ENCODE measurements at regions not wholly inside any gene's neighbourhood (a gene's known extent, or its start where the extent isn't known, plus 50 kb on each side); places are given as distances from the start of the nearest gene placed in this dataset.

DNA sequence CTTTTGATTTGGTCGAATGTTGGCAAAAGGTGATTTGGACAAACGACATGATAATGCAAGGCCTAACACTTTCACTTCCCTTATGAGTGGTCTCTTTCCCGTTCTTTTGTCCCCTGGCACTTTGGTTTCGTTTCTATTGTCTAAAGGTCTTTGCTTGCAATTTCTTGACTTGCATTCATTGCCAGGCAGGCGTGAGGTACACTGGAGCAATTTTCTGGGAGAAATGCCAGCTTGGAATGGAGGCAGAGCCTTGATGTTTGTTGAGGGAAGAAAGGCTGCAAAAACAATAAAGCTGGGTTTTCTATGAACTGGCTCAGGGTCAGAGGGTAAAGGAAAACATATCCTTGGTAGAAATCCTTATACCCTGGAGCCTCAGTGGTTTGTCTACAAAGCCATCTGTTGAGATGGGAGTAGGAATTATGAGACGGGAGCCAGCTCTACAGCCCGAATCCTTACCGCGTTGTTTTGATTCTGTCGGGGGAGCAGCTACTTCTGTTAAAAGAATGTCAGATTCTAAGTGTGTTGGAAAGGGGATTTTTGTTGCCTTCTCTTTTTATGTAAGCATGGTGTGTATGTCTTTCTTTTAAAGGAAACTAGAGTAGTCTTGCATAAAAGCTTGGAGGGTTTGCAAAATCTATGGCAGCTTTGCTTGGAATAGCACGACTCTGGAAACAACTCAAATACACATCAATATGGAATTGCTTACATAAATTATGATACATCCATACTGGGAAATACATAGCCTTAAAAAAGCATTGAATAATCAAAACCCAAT, 158.9 kb downstream of the RMI1 start (continued):
- TF ChIP-seq, protein P1, sequence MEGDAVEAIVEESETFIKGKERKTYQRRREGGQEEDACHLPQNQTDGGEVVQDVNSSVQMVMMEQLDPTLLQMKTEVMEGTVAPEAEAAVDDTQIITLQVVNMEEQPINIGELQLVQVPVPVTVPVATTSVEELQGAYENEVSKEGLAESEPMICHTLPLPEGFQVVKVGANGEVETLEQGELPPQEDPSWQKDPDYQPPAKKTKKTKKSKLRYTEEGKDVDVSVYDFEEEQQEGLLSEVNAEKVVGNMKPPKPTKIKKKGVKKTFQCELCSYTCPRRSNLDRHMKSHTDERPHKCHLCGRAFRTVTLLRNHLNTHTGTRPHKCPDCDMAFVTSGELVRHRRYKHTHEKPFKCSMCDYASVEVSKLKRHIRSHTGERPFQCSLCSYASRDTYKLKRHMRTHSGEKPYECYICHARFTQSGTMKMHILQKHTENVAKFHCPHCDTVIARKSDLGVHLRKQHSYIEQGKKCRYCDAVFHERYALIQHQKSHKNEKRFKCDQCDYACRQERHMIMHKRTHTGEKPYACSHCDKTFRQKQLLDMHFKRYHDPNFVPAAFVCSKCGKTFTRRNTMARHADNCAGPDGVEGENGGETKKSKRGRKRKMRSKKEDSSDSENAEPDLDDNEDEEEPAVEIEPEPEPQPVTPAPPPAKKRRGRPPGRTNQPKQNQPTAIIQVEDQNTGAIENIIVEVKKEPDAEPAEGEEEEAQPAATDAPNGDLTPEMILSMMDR (conservative IDR thresholded peaks at IDR 0.05; ENCODE audit: low read depth in 2 of 2) = no peak
- TF ChIP-seq CREB1 (CRISPR knock-in tag; IDR thresholded peaks at IDR 0.05; ENCODE audit: low read depth) = no peak
- no peak for TF ChIP-seq ZNF114 (CRISPR knock-in tag; IDR thresholded peaks at IDR 0.05)
- TF ChIP-seq, protein P2, sequence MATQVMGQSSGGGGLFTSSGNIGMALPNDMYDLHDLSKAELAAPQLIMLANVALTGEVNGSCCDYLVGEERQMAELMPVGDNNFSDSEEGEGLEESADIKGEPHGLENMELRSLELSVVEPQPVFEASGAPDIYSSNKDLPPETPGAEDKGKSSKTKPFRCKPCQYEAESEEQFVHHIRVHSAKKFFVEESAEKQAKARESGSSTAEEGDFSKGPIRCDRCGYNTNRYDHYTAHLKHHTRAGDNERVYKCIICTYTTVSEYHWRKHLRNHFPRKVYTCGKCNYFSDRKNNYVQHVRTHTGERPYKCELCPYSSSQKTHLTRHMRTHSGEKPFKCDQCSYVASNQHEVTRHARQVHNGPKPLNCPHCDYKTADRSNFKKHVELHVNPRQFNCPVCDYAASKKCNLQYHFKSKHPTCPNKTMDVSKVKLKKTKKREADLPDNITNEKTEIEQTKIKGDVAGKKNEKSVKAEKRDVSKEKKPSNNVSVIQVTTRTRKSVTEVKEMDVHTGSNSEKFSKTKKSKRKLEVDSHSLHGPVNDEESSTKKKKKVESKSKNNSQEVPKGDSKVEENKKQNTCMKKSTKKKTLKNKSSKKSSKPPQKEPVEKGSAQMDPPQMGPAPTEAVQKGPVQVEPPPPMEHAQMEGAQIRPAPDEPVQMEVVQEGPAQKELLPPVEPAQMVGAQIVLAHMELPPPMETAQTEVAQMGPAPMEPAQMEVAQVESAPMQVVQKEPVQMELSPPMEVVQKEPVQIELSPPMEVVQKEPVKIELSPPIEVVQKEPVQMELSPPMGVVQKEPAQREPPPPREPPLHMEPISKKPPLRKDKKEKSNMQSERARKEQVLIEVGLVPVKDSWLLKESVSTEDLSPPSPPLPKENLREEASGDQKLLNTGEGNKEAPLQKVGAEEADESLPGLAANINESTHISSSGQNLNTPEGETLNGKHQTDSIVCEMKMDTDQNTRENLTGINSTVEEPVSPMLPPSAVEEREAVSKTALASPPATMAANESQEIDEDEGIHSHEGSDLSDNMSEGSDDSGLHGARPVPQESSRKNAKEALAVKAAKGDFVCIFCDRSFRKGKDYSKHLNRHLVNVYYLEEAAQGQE (IDR thresholded peaks at IDR 0.05; ENCODE audit: unreplicated experiment) = no peak
- no peak for TF ChIP-seq POLR2AphosphoS5 (IDR thresholded peaks at IDR 0.05; ENCODE audit: low read depth)
- no peak for TF ChIP-seq JUNB (IDR thresholded peaks at IDR 0.05; ENCODE audit: unreplicated experiment)
- no peak for TF ChIP-seq NANOG (IDR thresholded peaks at IDR 0.05; ENCODE audit: borderline replicate concordance)
- no peak for TF ChIP-seq EZH2 (IDR thresholded peaks at IDR 0.05; ENCODE audit: low read depth, unreplicated experiment)
- no peak for TF ChIP-seq STAT1 (IDR thresholded peaks at IDR 0.05; ENCODE audit: unreplicated experiment)
- no peak for TF ChIP-seq ZNF331 (CRISPR knock-in tag; IDR thresholded peaks at IDR 0.05; ENCODE audit: low read depth)

DNA sequence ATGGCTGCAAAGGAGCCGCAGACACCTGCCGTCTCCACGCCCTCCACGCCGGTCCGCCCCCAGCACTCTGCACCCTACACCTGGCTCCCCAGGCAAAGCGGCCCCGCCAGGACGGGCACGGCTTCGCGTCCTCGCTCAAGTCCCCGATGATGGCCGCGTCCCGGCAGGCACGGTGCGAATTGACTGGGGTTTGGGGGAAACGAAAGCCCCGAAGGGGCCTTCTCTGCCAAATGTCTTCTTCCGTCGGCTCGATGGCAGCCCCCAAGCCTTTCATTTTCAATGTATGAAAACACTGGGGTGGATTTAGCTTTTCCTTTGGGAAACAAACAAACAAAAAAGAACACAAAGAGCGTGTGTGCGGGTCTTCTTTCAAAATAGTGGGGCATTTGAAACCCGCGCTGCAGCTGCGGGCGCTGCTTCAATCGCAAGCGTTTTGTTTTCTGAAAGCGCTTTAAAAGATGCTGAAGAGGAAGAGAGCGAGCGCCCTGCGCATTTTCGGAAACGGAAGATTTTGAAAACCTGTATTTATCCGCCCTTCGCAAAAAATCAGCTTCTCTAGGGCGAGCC, 160.0 kb downstream of the RMI1 start:
- Histone ChIP-seq H3K27me3 (ENCODE audit: insufficient read depth) (peaks cover 37% of the 10 kb centered on the region), H3K4me1 (ENCODE audit: insufficient read depth) (peaks cover 28% of the 10 kb centered on the region), H3K79me2 (replicated peaks; ENCODE audit: insufficient read depth) (no peaks in the 10 kb centered on the region), H4K20me1 (replicated peaks; ENCODE audit: insufficient read depth) (no peaks in the 10 kb centered on the region), H3K9me2 (ENCODE audit: insufficient read depth) (no peaks in the 10 kb centered on the region), H3K36me3 (ENCODE audit: insufficient read depth) (no peaks in the 10 kb centered on the region; the same call in 1 of the 2 replicates), H3F3A (replicated peaks; ENCODE audit: low read depth) (no peaks in the 10 kb centered on the region), H3K27ac (ENCODE audit: low read depth) (no peak overlapping the region), H3K4me3 (peak overlapping the region; percentile 64), H3K4me2 (peak overlapping the region; percentile 94), H2AFZ (peak overlapping the region; percentile 72)
- TF ChIP-seq POLR2AphosphoS5 (IDR thresholded peaks at IDR 0.05; ENCODE audit: low read depth) = no peak
- no peak for TF ChIP-seq EZH2 (IDR thresholded peaks at IDR 0.05; ENCODE audit: low read depth, unreplicated experiment)
- no peak for TF ChIP-seq ZNF114 (CRISPR knock-in tag; IDR thresholded peaks at IDR 0.05)
- TF ChIP-seq, protein P1 (conservative IDR thresholded peaks at IDR 0.05; ENCODE audit: low read depth in 2 of 2) = no peak
- TF ChIP-seq, protein P2 (IDR thresholded peaks at IDR 0.05; ENCODE audit: unreplicated experiment) = no peak
- no peak for TF ChIP-seq JUNB (IDR thresholded peaks at IDR 0.05; ENCODE audit: unreplicated experiment)
- Mint-ChIP-seq H3K27ac (0 out of 2 replicates have a peak overlapping the region, but pooled peaks have one; percentile 44), H3K36me3 (ENCODE audit: low read depth) (no peaks in the 10 kb centered on the region), H3K9me3 (peaks cover 2% of the 10 kb centered on the region; the same call in 1 of the 3 replicates), H3K4me3 (peak overlapping the region; percentile 78), H3K4me1 (peaks cover 36% of the 10 kb centered on the region), H3K27me3 (ENCODE audit: insufficient read depth, low read depth, poor library complexity) (peaks cover 19% of the 10 kb centered on the region)
- ATAC-seq (peak; percentile 92), DNase-seq (ENCODE audit: low spot score) (peak; percentile 76)

Measured in GM23338 (cell line).